CD14-positive monocyte (primary cell): ENCODE measurements at regions not wholly inside any gene's neighbourhood (a gene's known extent, or its start where the extent isn't known, plus 50 kb on each side); places are given as distances from the start of the nearest gene placed in this dataset.

Experiments
- DNase-seq, 3 donors: peaks; one replicate each; pipeline ENCODE4 v3.0.0-alpha.2; 2011 to 2022
- H2AFZ ChIP-seq: 2 replicates; pipeline ENCODE4 v1.6.0; 2012; ENCODE audit warnings: mild to moderate bottlenecking, low read depth, low read length, inconsistent platforms; ENCODE audit not compliant: insufficient read depth, poor library complexity, severe bottlenecking
- H3K27ac ChIP-seq, 2 donors: 1 replicate in 1 of 2; 2 replicates in 1 of 2; pipeline ENCODE4 v1.5.1; 2012 to 2013; ENCODE audit warnings: low read length in 2 of 2, control low read depth in 1 of 2, inconsistent platforms in 1 of 2, low read depth in 1 of 2, mild to moderate bottlenecking in 1 of 2
- H3K27me3 ChIP-seq, 2 donors: one replicate each; pipeline versions ENCODE4 v1.6.0 to v1.6.1; 2011 to 2013; ENCODE audit warnings: low read length in 2 of 2; ENCODE audit not compliant: control insufficient read depth in 2 of 2, insufficient read depth in 2 of 2
- H3K36me3 ChIP-seq, 2 donors: replicated peaks in 1 of 2; 1 replicate in 1 of 2; 2 replicates in 1 of 2; pipeline versions ENCODE4 v1.5.1 to v1.6.1; 2012 to 2013; ENCODE audit warnings: low read length in 2 of 2, control low read depth in 1 of 2, inconsistent platforms in 1 of 2, mild to moderate bottlenecking in 1 of 2; ENCODE audit not compliant: insufficient read depth in 2 of 2, control insufficient read depth in 1 of 2
- H3K4me1 ChIP-seq, 2 donors: 1 replicate in 1 of 2; 2 replicates in 1 of 2; pipeline versions ENCODE4 v1.5.1 to v1.6.1; 2012 to 2013; ENCODE audit warnings: low read length in 2 of 2, control low read depth in 1 of 2, inconsistent platforms in 1 of 2, mild to moderate bottlenecking in 1 of 2, moderate library complexity in 1 of 2; ENCODE audit not compliant: insufficient read depth in 2 of 2, control insufficient read depth in 1 of 2
- H3K4me2 ChIP-seq: replicated peaks from 2 replicates; pipeline ENCODE3; 2012; ENCODE audit warnings: low read length, moderate library complexity, mild to moderate bottlenecking; ENCODE audit not compliant: poor library complexity, severe bottlenecking; ENCODE audit errors: extremely low read depth
- H3K4me3 ChIP-seq, 3 experiments: fragments of 200-600 bp in 1 of 3; sonication (generic) in 1 of 3; replicated peaks in 1 of 3; 1 replicate in 2 of 3; 2 replicates in 1 of 3; pipeline ENCODE4 v1.5.1; 2011 to 2013; ENCODE audit warnings: low read length in 3 of 3, mild to moderate bottlenecking in 3 of 3, control low read depth in 2 of 3, low read depth in 2 of 3, inconsistent platforms in 1 of 3, moderate library complexity in 1 of 3
- H3K79me2 ChIP-seq: 2 replicates; pipeline ENCODE4 v1.6.0; 2012; ENCODE audit warnings: mild to moderate bottlenecking, control low read depth, inconsistent platforms, low read length, moderate library complexity; ENCODE audit not compliant: insufficient read depth
- H3K9ac ChIP-seq: 2 replicates; pipeline ENCODE4 v1.6.0; 2017; ENCODE audit warnings: low read length, mild to moderate bottlenecking; ENCODE audit not compliant: insufficient read depth, poor library complexity, severe bottlenecking
- H3K9me3 ChIP-seq, 2 donors: replicated peaks in 1 of 2; 1 replicate in 1 of 2; 2 replicates in 1 of 2; pipeline versions ENCODE4 v1.5.1 to v1.6.1; 2012 to 2013; ENCODE audit warnings: low read length in 2 of 2, control low read depth in 1 of 2; ENCODE audit not compliant: control insufficient read depth in 1 of 2, insufficient read depth in 1 of 2
- H4K20me1 ChIP-seq: 2 replicates; pipeline ENCODE4 v1.6.0; 2012; ENCODE audit warnings: mild to moderate bottlenecking, low read length, control low read depth, moderate library complexity; ENCODE audit not compliant: insufficient read depth
- H3K27ac Mint-ChIP-seq, 7 donors: one replicate each; pipeline ENCODE4 v1.8.0; 2020; ENCODE audit warnings: mild to moderate bottlenecking in 7 of 7, mixed read lengths in 7 of 7, moderate library complexity in 6 of 7, inconsistent platforms in 2 of 7
- H3K27me3 Mint-ChIP-seq, 3 donors: one replicate each; pipeline ENCODE4 v1.8.0; 2021 to 2022; ENCODE audit warnings: low read depth in 3 of 3, mild to moderate bottlenecking in 3 of 3, mixed read lengths in 3 of 3, moderate library complexity in 3 of 3, inconsistent platforms in 1 of 3
- H3K36me3 Mint-ChIP-seq, 2 donors: one replicate each; pipeline ENCODE4 v1.8.0; 2020; ENCODE audit warnings: mixed read lengths in 2 of 2, inconsistent platforms in 1 of 2, mild to moderate bottlenecking in 1 of 2
- H3K4me1 Mint-ChIP-seq: one replicate; pipeline ENCODE4 v1.8.0; 2020; ENCODE audit warnings: mild to moderate bottlenecking, mixed read lengths
- H3K4me3 Mint-ChIP-seq, 2 donors: one replicate each; pipeline ENCODE4 v1.8.0; 2020; ENCODE audit warnings: mild to moderate bottlenecking in 2 of 2, mixed read lengths in 2 of 2, moderate library complexity in 1 of 2
- H3K9me3 Mint-ChIP-seq, 7 donors: one replicate each; pipeline ENCODE4 v1.8.0; 2020 to 2022; ENCODE audit warnings: mixed read lengths in 7 of 7, mild to moderate bottlenecking in 6 of 7, moderate library complexity in 6 of 7, inconsistent platforms in 2 of 7
- CTCF ChIP-seq: fragments of 200-600 bp; IDR thresholded peaks from one replicate; pipeline ENCODE4 v1.8.0; 2022; ENCODE audit warnings: antibody characterized with exemption, mild to moderate bottlenecking
- WGBS: methylation state at CpG from one replicate; pipeline ENCODE4 v1.1.5; 2013; ENCODE audit warnings: missing lambda C conversion rate; ENCODE audit not compliant: insufficient coverage; 5-methylcytosine and 5-hydroxymethylcytosine counted together
- intact Hi-C, 2 donors: fragments of 100-400 bp; cut with micrococcal nuclease; formaldehyde crosslinking; loops; one replicate each; pipeline versions ENCODE4 v1.15.0 to v1.15.1; 2023

GRCh38 chr15:87741350-87741749, 515.2 kb downstream of the NTRK3 start:
- Histone ChIP-seq H3K79me2 (no peaks in the 10 kb centered on the region), H3K36me3 (no peaks in the 10 kb centered on the region), H3K4me2 (no peak overlapping the region), H3K27me3 (no peaks in the 10 kb centered on the region), H2AFZ (no peak overlapping the region), H3K9me3 (no peaks in the 10 kb centered on the region), H3K4me1 (no peaks in the 10 kb centered on the region), H3K9ac (no peak overlapping the region), H4K20me1 (no peaks in the 10 kb centered on the region), H3K4me3 (no peak overlapping the region), H3K27ac (no peak overlapping the region)
- 100% methylated on average over 1 of the region's 3 CpGs for WGBS
- no peak overlapping the region for H3K27ac Mint-ChIP-seq
- DNase-seq, result no peak
- intact Hi-C loops, result no loop called here
- H3K4me3 Mint-ChIP-seq, result no peak overlapping the region
- peaks cover 0 to 5% (median 0%) of the 10 kb centered on the region in 3 donors for H3K27me3 Mint-ChIP-seq
- no peak for TF ChIP-seq CTCF
- no peaks in the 10 kb centered on the region for H3K4me1 Mint-ChIP-seq
- H3K36me3 Mint-ChIP-seq, result no peaks in the 10 kb centered on the region
- peaks cover 0 to 5% (median 0%) of the 10 kb centered on the region in 7 donors for H3K9me3 Mint-ChIP-seq

- Histone ChIP-seq H3K27me3 (no peaks in the 10 kb centered on the region), H3K79me2 (no peaks in the 10 kb centered on the region), H3K9me3 (no peaks in the 10 kb centered on the region), H4K20me1 (no peaks in the 10 kb centered on the region), H3K9ac (no peak overlapping the region), H3K4me3 (no peak overlapping the region), H3K4me1 (no peaks in the 10 kb centered on the region), H2AFZ (no peak overlapping the region), H3K4me2 (no peak overlapping the region), H3K27ac (no peak overlapping the region), H3K36me3 (no peaks in the 10 kb centered on the region)
- no peaks in the 10 kb centered on the region for H3K4me1 Mint-ChIP-seq
- WGBS, result 89% methylated on average over 2 of the region's 5 CpGs
- intact Hi-C loops, result no loop called here
- no peaks in the 10 kb centered on the region for H3K36me3 Mint-ChIP-seq
- H3K4me3 Mint-ChIP-seq, result no peak overlapping the region
- peaks cover 0 to 5% (median 0%) of the 10 kb centered on the region in 3 donors for H3K27me3 Mint-ChIP-seq
- no peak for TF ChIP-seq CTCF
- peaks cover 0 to 6% (median 0%) of the 10 kb centered on the region in 7 donors for H3K9me3 Mint-ChIP-seq
- no peak for DNase-seq
- no peak overlapping the region for H3K27ac Mint-ChIP-seq
These were observed 515.7 kb downstream of the NTRK3 start for GRCh38 chr15:87740655-87741344.
